Left lung (tissue), 4 donors: ENCODE measurements at regions not wholly inside any gene's neighbourhood (a gene's known extent, or its start where the extent isn't known, plus 50 kb on each side); places are given as distances from the start of the nearest gene placed in this dataset.
A peak's percentile ranks its signal among the peaks of the same experiment; 100 is the strongest.
"Not testable (repeated sequence)": the region's sequence is repeated elsewhere in the genome, so short reads cannot be mapped to it uniquely, and the experiment has no call there.

ENCODE experiments used
- ATAC-seq: fragments of 200-7000 bp; cut with Tn5 transposase; one replicate; pipeline ENCODE4 v1.9.1; 2020; ENCODE audit warnings: moderate library complexity
- DNase-seq, 4 donors: peaks; one replicate each; pipeline ENCODE4 v3.0.0-alpha.2; 2013 to 2020
- H3K27ac ChIP-seq, 2 donors: fragments of 200-600 bp; sonication (generic) in 1 of 2; one replicate each; pipeline versions ENCODE4 v1.5.0 to v1.8.0; 2020 to 2021
- H3K27me3 ChIP-seq, 2 donors: fragments of 200-600 bp; sonication (generic) in 1 of 2; one replicate each; pipeline versions ENCODE4 v1.5.0 to v1.8.0; 2020 to 2021
- H3K36me3 ChIP-seq, 2 donors: fragments of 200-600 bp; sonication (generic) in 1 of 2; one replicate each; pipeline versions ENCODE4 v1.5.0 to v1.8.0; 2020 to 2021
- H3K4me1 ChIP-seq, 2 donors: fragments of 200-600 bp; one replicate each; pipeline ENCODE4 v1.8.0; 2021
- H3K4me3 ChIP-seq, 2 donors: fragments of 200-600 bp; sonication (generic) in 1 of 2; one replicate each; pipeline versions ENCODE4 v1.5.0 to v1.8.0; 2020 to 2021; ENCODE audit warnings: mild to moderate bottlenecking in 1 of 2
- H3K9me3 ChIP-seq, 2 donors: fragments of 200-600 bp; sonication (generic) in 1 of 2; one replicate each; pipeline versions ENCODE4 v1.5.0 to v1.8.0; 2020 to 2021
- CTCF ChIP-seq, 2 donors: fragments of 200-600 bp; sonication (generic) in 1 of 2; IDR thresholded peaks; one replicate each; pipeline versions ENCODE4 v1.5.0 to v1.8.0; 2021; ENCODE audit warnings: antibody characterized with exemption in 2 of 2
- intact Hi-C, 2 donors: fragments of 100-400 bp; cut with DNase I; formaldehyde crosslinking; loops; one replicate each; pipeline versions ENCODE4 v1.11.2 to v1.14.2; 2022
- donor health status: DM: no; HTN: yes; CAD: no.
- donor health status: DM: no; HTN: no; CAD: no.

- no peak for TF ChIP-seq CTCF (IDR thresholded peaks at IDR 0.05)
- no peaks in the 10 kb centered on the region for H3K9me3 ChIP-seq
- no peak for DNase-seq
- H3K4me1 ChIP-seq: no peaks in the 10 kb centered on the region
- H3K36me3 ChIP-seq: no peaks in the 10 kb centered on the region
- H3K4me3 ChIP-seq: no peak overlapping the region
- peak; percentile 82 for ATAC-seq
- no peaks in the 10 kb centered on the region for H3K27me3 ChIP-seq
- peak overlapping the region in 1 of 2 donors; percentile 24 for H3K27ac ChIP-seq
- intact Hi-C loops: no loop called here
Measured at GRCh38 chr4:72767618-72768302, 198.7 kb upstream of the ADAMTS3 start.

DNA sequence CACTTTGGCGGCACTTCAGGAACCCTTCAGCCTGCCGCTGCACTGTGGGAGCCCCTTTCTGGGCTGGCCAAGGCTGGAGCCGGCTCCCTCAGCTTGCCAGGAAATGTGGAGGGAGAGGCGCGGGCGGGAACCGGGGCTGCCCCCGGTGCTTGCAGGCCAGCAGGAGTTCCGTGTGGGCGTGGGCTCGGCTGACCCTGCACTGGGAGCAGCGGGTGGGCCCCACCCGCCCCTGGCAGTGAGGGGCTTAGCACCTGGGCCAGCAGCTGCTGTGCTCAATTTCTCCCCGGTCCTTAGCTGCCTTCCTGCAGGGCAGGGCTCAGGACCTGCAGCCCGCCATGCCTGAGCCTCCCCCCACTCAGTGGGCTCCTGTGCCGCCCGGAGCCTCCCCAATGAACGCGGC, 196.8 kb upstream of the ADAMTS3 start:
- H3K27me3 ChIP-seq, H3K4me1 ChIP-seq, intact Hi-C loops, DNase-seq, H3K4me3 ChIP-seq, ATAC-seq, H3K36me3 ChIP-seq, H3K27ac ChIP-seq, H3K9me3 ChIP-seq: not testable (repeated sequence)

- H3K27me3 ChIP-seq: no peaks in the 10 kb centered on the region
- no peaks in the 10 kb centered on the region for H3K36me3 ChIP-seq
- H3K9me3 ChIP-seq: peaks cover 0 to 2% of the 10 kb centered on the region in 2 donors
- DNase-seq: no peak
- intact Hi-C loops: no loop called here
- no peaks in the 10 kb centered on the region for H3K4me1 ChIP-seq
- H3K27ac ChIP-seq: no peak overlapping the region
- no peak overlapping the region for H3K4me3 ChIP-seq
- no peak for ATAC-seq
- no peak for TF ChIP-seq CTCF (IDR thresholded peaks at IDR 0.05)
Measured at GRCh38 chr4:72761368-72762038, 192.5 kb upstream of the ADAMTS3 start.

DNA sequence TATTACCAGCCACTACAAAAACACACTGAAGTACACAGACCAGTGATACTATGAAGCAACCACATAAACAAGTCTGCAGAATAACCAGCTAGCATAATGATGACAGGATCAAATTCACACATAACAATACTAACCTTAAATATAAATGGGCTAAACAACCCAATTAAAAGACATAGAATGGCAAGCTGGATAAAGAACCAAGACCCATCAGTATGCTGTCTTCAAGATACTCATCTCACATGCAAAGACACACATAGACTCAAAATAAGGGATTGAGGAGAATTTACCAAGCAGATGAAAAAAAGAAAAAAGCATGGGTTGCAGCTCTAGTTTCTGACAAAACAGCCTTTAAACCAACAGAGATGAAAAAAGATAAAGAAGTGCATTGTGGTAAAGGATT, 184.4 kb upstream of the ADAMTS3 start:
- H3K9me3 ChIP-seq: peaks cover 0 to 39% of the 10 kb centered on the region in 2 donors
- DNase-seq, H3K27me3 ChIP-seq, ATAC-seq, H3K4me3 ChIP-seq, H3K36me3 ChIP-seq, H3K4me1 ChIP-seq, intact Hi-C loops, H3K27ac ChIP-seq: not testable (repeated sequence)

GRCh38 chr4:72744103-72744725, 175.2 kb upstream of the ADAMTS3 start:
- peaks cover 0 to 2% of the 10 kb centered on the region in 2 donors for H3K9me3 ChIP-seq
- H3K36me3 ChIP-seq: no peaks in the 10 kb centered on the region
- H3K27ac ChIP-seq: no peak overlapping the region
- intact Hi-C loops: no loop called here
- DNase-seq (no peak), ATAC-seq (peak; percentile 32)
- H3K27me3 ChIP-seq: no peaks in the 10 kb centered on the region
- TF ChIP-seq CTCF (IDR thresholded peaks at IDR 0.05): no peak
- no peak overlapping the region for H3K4me3 ChIP-seq
- no peaks in the 10 kb centered on the region for H3K4me1 ChIP-seq

GRCh38 chr4:72743078-72743477, 174.1 kb upstream of the ADAMTS3 start:
- intact Hi-C loops: no loop called here
- Histone ChIP-seq H3K4me1 (no peaks in the 10 kb centered on the region), H3K27me3 (no peaks in the 10 kb centered on the region), H3K27ac (no peak overlapping the region), H3K9me3 (no peaks in the 10 kb centered on the region), H3K36me3 (no peaks in the 10 kb centered on the region), H3K4me3 (no peak overlapping the region)
- ATAC-seq (no peak), DNase-seq (no peak)
- no peak for TF ChIP-seq CTCF (IDR thresholded peaks at IDR 0.05)
